Lower lobe of right lung (tissue), 2 donors: ENCODE measurements at regions not wholly inside any gene's neighbourhood (a gene's known extent, or its start where the extent isn't known, plus 50 kb on each side); places are given as distances from the start of the nearest gene placed in this dataset.
"Not testable (repeated sequence)": the region's sequence is repeated elsewhere in the genome, so short reads cannot be mapped to it uniquely, and the experiment has no call there.

Source experiments
- ATAC-seq, 2 donors: fragments of 200-7000 bp; cut with Tn5 transposase; one replicate each; pipeline ENCODE4 v1.9.1; 2020 to 2022; ENCODE audit warnings: mild to moderate bottlenecking in 2 of 2, moderate library complexity in 2 of 2
- DNase-seq: peaks from one replicate; pipeline ENCODE4 v3.0.0-alpha.2; 2020
- H3K27ac ChIP-seq: fragments of 200-600 bp; one replicate; pipeline ENCODE4 v1.8.0; 2022
- H3K27me3 ChIP-seq: fragments of 200-600 bp; one replicate; pipeline ENCODE4 v1.8.0; 2022; ENCODE audit warnings: low read depth
- H3K36me3 ChIP-seq: fragments of 200-600 bp; one replicate; pipeline ENCODE4 v1.8.0; 2022; ENCODE audit warnings: mild to moderate bottlenecking
- H3K4me1 ChIP-seq: fragments of 200-600 bp; one replicate; pipeline ENCODE4 v1.8.0; 2022
- H3K4me3 ChIP-seq: fragments of 200-600 bp; one replicate; pipeline ENCODE4 v1.8.0; 2022; ENCODE audit warnings: mild to moderate bottlenecking
- H3K9me3 ChIP-seq: fragments of 200-600 bp; one replicate; pipeline ENCODE4 v1.8.0; 2022
- intact Hi-C: fragments of 100-400 bp; cut with DNase I; formaldehyde crosslinking; loops from one replicate; pipeline ENCODE4 v1.11.0; 2022
- TF ChIP-seq, protein P1 (sequence below): fragments of 200-600 bp; IDR thresholded peaks from one replicate; pipeline ENCODE4 v1.8.0; 2022; ENCODE audit warnings: antibody characterized with exemption, mild to moderate bottlenecking
- donor health status: DM: no; HTN: yes; CAD: no; lungs with severe emphysema.

DNA sequence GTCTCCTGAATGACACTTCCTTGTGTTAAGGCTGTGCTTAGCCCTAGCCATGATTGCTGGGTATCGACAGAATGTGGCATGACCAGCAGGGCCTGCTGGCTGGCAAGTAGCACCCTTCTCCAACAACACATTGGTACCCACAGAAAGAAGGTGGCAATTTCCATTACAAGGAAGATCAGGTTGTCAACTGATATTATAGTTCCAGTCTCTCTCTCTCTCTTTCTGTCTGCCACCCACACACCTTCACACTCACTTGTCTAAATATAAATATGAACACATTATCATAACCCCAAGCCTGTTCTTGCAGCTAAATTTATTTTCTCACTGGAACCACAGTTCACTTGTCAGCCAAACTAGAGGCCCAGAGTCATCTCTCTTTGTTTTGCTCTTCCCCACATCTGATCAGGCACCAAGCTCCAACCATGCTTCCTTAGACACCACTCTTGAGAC lies 408.1 kb upstream of the PIK3R1 start:
- no peaks in the 10 kb centered on the region for H3K36me3 ChIP-seq
- TF ChIP-seq, protein P1, sequence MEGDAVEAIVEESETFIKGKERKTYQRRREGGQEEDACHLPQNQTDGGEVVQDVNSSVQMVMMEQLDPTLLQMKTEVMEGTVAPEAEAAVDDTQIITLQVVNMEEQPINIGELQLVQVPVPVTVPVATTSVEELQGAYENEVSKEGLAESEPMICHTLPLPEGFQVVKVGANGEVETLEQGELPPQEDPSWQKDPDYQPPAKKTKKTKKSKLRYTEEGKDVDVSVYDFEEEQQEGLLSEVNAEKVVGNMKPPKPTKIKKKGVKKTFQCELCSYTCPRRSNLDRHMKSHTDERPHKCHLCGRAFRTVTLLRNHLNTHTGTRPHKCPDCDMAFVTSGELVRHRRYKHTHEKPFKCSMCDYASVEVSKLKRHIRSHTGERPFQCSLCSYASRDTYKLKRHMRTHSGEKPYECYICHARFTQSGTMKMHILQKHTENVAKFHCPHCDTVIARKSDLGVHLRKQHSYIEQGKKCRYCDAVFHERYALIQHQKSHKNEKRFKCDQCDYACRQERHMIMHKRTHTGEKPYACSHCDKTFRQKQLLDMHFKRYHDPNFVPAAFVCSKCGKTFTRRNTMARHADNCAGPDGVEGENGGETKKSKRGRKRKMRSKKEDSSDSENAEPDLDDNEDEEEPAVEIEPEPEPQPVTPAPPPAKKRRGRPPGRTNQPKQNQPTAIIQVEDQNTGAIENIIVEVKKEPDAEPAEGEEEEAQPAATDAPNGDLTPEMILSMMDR: no peak
- no peaks in the 10 kb centered on the region for H3K27me3 ChIP-seq
- H3K4me3 ChIP-seq: no peak overlapping the region
- intact Hi-C loops: no loop called here
- H3K9me3 ChIP-seq: no peaks in the 10 kb centered on the region
- H3K27ac ChIP-seq: no peak overlapping the region
- no peaks in the 10 kb centered on the region for H3K4me1 ChIP-seq
- no peak for DNase-seq
- ATAC-seq: no peak

DNA sequence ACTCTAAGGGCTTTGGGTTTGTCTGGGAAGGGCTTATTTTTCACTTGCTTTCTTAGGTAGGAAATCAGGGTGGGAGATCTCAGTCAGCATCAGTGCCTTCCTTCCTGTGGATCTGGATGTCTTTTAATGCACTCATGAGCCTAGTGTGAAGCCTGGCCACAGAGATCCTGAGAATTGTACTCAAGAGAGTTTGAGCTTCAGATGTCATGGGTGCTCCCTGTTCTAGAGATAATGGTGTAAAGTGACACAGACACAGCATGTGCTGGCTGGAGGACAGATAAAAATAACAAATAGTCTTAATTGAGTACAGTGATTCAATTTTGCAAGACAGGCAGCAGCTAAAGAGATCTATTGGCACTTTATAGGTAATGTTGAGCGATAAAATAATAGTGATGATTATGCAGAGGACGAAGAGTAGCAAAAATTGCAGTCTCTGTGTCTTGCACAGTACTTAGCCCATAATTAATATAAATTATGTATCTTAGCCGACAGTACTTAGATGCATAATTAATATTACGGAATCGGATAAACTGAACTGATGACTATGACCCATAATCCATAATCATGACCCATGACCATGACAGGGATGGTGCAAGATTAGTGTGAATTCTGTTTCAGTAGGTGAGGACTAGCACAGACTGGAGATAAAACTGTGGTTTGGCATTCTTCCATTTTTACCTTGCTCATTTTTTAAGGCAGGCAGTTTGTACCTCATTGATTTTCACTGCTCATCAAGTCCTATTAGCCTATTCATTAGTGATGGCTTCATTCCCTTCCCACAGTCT lies 408.7 kb upstream of the PIK3R1 start:
- Histone ChIP-seq H3K36me3 (no peaks in the 10 kb centered on the region), H3K27ac (no peak overlapping the region)

DNA sequence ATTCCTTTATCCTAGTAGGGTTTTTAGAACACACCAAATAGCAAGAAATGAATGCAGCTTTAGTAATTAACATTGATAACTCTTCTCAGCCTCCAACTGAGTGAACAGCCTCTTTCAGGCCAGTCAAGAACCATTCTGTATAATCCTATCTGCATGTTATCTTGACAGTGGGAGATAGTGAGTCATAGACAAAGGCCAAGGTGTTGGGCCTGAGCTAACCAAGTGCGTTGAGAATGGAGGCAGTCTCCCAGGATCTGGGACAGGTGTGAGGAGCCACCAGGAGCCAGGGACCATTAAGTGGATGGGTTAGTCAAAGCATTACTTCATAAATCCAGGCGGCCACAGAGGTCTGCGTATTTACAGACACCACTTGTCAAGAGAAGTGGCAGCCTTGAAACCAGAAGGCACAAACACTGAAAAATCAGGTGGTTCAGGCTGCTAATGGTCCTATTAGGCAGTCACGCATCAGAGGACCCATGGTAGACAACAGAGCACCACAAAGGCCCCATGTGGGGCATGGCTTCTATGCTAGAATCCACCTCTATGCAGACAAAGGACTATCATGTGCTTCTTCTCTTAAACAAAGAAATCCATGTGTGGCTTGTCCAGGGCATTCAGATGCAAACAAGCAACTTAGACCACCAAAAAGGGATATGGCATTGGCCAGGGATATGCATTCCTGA lies 409.7 kb upstream of the PIK3R1 start:
- Histone ChIP-seq H3K27ac (no peak overlapping the region), H3K4me1 (no peaks in the 10 kb centered on the region), H3K36me3 (no peaks in the 10 kb centered on the region), H3K4me3 (no peak overlapping the region), H3K9me3 (no peaks in the 10 kb centered on the region), H3K27me3 (no peaks in the 10 kb centered on the region)
- no peak for DNase-seq
- TF ChIP-seq, protein P1: no peak
- intact Hi-C loops: no loop called here
- no peak for ATAC-seq

More for the DNA sequence above, 408.7 kb upstream of the PIK3R1 start:
- H3K27me3 ChIP-seq: no peaks in the 10 kb centered on the region
- no peaks in the 10 kb centered on the region for H3K9me3 ChIP-seq
- TF ChIP-seq, protein P1: no peak
- intact Hi-C loops: no loop called here
- no peak overlapping the region for H3K4me3 ChIP-seq
- ATAC-seq: no peak
- no peak for DNase-seq
- no peaks in the 10 kb centered on the region for H3K4me1 ChIP-seq

DNA sequence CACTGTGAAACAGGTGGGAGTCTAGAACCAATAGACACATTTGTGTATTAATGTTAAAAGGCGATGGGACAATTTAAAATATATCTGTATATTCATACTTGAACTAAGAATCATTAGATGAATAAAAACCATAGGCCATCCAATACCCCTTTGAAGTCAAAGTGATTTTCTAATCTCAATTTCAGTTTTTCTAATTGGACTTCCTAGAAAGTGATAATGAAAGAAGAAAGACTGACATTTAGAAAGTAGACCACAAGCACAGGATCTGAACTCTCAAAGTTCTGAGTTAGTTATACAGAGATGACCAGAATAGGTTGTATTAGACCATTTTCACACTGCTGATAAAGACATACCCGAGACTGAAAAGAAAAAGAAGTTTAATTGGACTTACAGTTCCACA lies 412.8 kb upstream of the PIK3R1 start:
- intact Hi-C loops: no loop called here
- no peak for DNase-seq
- H3K36me3 ChIP-seq: no peaks in the 10 kb centered on the region

DNA sequence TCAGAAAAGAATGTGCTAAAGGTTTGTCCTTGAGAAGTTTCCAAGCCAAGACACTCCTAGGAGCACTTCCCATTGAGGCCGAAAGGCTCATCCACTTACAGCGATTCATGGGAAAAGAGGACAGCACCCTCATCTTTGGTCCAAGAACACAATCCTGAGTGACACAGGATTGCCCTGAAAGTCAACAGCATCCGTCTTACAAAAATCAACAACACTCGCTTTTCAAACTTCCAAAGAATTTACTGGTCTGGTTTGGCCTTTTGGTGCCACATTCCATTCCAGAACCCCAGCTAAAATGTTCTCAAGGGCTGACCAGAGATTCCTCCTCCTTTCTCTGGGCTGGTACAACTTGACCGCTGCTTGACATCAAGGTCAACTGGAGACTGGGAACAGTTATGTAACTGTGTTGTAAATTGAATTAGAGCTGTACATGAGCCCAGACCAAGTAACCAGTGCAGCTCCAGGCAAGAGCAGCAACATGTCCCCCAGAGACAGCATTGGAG lies 415.8 kb upstream of the PIK3R1 start:
- TF ChIP-seq, protein P1: no peak

More for the DNA sequence above, 412.8 kb upstream of the PIK3R1 start:
- H3K4me3 ChIP-seq: no peak overlapping the region
- H3K9me3 ChIP-seq: no peaks in the 10 kb centered on the region
- H3K4me1 ChIP-seq: no peaks in the 10 kb centered on the region
- no peak for ATAC-seq
- TF ChIP-seq, protein P1: no peak
- no peaks in the 10 kb centered on the region for H3K27me3 ChIP-seq
- no peak overlapping the region for H3K27ac ChIP-seq

DNA sequence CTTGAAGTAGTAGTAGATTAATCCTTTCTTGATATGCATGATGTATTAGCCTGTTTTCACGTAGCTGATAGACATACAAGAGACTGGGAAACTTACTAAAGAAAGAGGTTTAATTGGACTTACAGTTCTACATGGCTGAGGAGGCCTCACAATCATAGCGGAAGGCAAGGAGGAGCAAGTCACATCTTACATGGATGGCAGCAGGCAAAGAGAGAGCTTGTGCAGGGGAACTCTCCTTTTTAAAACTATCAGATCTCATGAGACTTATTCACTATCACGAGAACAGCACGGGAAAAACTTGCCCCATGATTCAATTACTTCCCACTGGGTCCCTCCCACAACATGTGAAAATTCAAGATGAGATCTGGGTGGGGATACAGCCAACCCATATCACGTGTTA lies 417.1 kb upstream of the PIK3R1 start:
- H3K4me1 ChIP-seq, ATAC-seq, H3K9me3 ChIP-seq, H3K27me3 ChIP-seq, H3K4me3 ChIP-seq, intact Hi-C loops, DNase-seq, H3K36me3 ChIP-seq: not testable (repeated sequence)
- peak overlapping the region; percentile 22 for H3K27ac ChIP-seq

More for the DNA sequence above, 415.8 kb upstream of the PIK3R1 start:
- intact Hi-C loops: no loop called here
- Histone ChIP-seq H3K27ac (peak overlapping the region; percentile 36), H3K4me3 (no peak overlapping the region), H3K36me3 (no peaks in the 10 kb centered on the region), H3K9me3 (no peaks in the 10 kb centered on the region), H3K4me1 (no peaks in the 10 kb centered on the region), H3K27me3 (no peaks in the 10 kb centered on the region)
- DNase-seq (no peak), ATAC-seq (peak; percentile 87 to 90)
